RWPE2 (cell line): ENCODE measurements at regions not wholly inside any gene's neighbourhood (a gene's known extent, or its start where the extent isn't known, plus 50 kb on each side); places are given as distances from the start of the nearest gene placed in this dataset.
A peak's percentile ranks its signal among the peaks of the same experiment; 100 is the strongest.

Source experiments
- ATAC-seq: fragments of 200-7000 bp; cut with Tn5 transposase; 3 replicates; pipeline ENCODE4 v1.9.1; 2021; ENCODE audit warnings: low read depth
- DNase-seq: peaks from one replicate; pipeline ENCODE4 v3.0.0-alpha.2; 2020; ENCODE audit warnings: low spot score
- H3K27ac ChIP-seq: fragments of 450-650 bp; 2 replicates; pipeline ENCODE4 v1.5.1; 2017; ENCODE audit warnings: mild to moderate bottlenecking; ENCODE audit not compliant: poor library complexity, severe bottlenecking
- H3K27me3 ChIP-seq: fragments of 250-450 bp; sonication (Bioruptor Pico); 2 replicates; pipeline ENCODE4 v1.5.1; 2021; ENCODE audit warnings: mild to moderate bottlenecking, moderate library complexity; ENCODE audit not compliant: insufficient read depth, poor library complexity, severe bottlenecking
- H3K36me3 ChIP-seq: fragments of 250-450 bp; sonication (Bioruptor Pico); 2 replicates; pipeline ENCODE4 v1.5.1; 2020; ENCODE audit warnings: low read depth, mild to moderate bottlenecking, moderate library complexity
- H3K4me1 ChIP-seq: fragments of 250-450 bp; sonication (Bioruptor Pico); 2 replicates; pipeline ENCODE4 v1.5.1; 2021; ENCODE audit warnings: mild to moderate bottlenecking, moderate library complexity; ENCODE audit not compliant: insufficient read depth, poor library complexity, severe bottlenecking
- H3K4me3 ChIP-seq: fragments of 250-450 bp; sonication (Bioruptor Pico); 2 replicates; pipeline ENCODE4 v1.5.1; 2021; ENCODE audit warnings: mild to moderate bottlenecking, moderate library complexity; ENCODE audit not compliant: severe bottlenecking
- H3K9me3 ChIP-seq: fragments of 250-450 bp; sonication (Bioruptor Pico); 2 replicates; pipeline ENCODE4 v1.5.1; 2021; ENCODE audit warnings: mild to moderate bottlenecking, moderate library complexity; ENCODE audit not compliant: severe bottlenecking
- TF ChIP-seq, protein P1 (sequence below): fragments of 450-650 bp; IDR thresholded peaks from one replicate; pipeline ENCODE4 v1.5.1; 2017; ENCODE audit warnings: mild to moderate bottlenecking, moderate library complexity; ENCODE audit not compliant: poor library complexity, severe bottlenecking

- Histone ChIP-seq H3K4me1 (no peaks in the 10 kb centered on the region), H3K27ac (no peak overlapping the region), H3K9me3 (no peaks in the 10 kb centered on the region), H3K4me3 (no peak overlapping the region), H3K36me3 (no peaks in the 10 kb centered on the region), H3K27me3 (no peaks in the 10 kb centered on the region)
- ATAC-seq (no peak), DNase-seq (no peak)
- TF ChIP-seq, protein P1, sequence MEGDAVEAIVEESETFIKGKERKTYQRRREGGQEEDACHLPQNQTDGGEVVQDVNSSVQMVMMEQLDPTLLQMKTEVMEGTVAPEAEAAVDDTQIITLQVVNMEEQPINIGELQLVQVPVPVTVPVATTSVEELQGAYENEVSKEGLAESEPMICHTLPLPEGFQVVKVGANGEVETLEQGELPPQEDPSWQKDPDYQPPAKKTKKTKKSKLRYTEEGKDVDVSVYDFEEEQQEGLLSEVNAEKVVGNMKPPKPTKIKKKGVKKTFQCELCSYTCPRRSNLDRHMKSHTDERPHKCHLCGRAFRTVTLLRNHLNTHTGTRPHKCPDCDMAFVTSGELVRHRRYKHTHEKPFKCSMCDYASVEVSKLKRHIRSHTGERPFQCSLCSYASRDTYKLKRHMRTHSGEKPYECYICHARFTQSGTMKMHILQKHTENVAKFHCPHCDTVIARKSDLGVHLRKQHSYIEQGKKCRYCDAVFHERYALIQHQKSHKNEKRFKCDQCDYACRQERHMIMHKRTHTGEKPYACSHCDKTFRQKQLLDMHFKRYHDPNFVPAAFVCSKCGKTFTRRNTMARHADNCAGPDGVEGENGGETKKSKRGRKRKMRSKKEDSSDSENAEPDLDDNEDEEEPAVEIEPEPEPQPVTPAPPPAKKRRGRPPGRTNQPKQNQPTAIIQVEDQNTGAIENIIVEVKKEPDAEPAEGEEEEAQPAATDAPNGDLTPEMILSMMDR = no peak
Measured at GRCh38 chr17:12603566-12603965, 62.1 kb upstream of the MYOCD start.

DNA sequence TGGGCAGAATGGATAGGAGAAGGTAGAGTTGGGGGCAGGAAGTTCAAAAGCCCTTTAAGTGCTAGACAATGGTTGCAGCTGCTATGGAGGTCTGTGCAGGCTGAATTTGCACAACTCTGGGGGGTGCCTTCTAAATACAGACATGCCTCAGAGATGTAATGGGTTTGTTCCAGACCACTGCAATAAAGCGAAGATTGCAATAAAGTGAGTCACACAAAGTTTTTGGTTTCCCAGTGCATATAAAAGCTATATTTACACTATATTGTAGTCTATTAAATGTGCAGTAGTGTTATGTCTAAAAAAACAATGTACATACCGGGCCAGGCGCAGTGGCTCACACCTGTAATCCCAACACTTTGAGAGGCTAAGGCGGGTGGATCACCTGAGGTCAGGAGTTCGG lies 60.5 kb upstream of the MYOCD start:
- H3K36me3 ChIP-seq = no peaks in the 10 kb centered on the region
- H3K4me3 ChIP-seq = no peak overlapping the region
- no peak overlapping the region for H3K27ac ChIP-seq
- no peaks in the 10 kb centered on the region for H3K27me3 ChIP-seq
- H3K9me3 ChIP-seq = no peaks in the 10 kb centered on the region
- DNase-seq (no peak), ATAC-seq (peak; percentile 58)
- TF ChIP-seq, protein P1 = no peak
- H3K4me1 ChIP-seq = no peaks in the 10 kb centered on the region

DNA sequence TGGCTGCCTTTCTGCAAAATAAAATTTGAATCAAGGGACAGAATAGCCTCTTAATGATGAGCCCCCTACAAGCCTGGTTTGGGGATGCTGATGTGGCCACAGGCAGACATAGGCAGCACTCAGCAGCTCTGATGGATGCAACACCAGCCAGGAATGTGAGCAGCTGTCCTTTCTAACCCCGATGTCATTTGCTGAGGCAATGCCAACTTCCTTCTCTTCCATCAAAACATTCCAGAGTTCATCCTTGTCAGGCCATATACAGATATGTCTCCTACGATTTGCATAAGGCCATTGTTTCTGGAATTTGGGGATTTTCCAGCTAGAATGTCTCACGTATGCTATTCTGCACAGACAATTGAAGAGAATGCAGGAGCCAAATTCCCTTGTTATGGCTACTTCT lies 52.1 kb upstream of the MYOCD start:
- H3K27me3 ChIP-seq = no peaks in the 10 kb centered on the region
- ATAC-seq (peak; percentile 45; the same call in 1 of the 3 replicates), DNase-seq (no peak)
- H3K4me3 ChIP-seq = no peak overlapping the region
- H3K36me3 ChIP-seq = no peaks in the 10 kb centered on the region
- H3K27ac ChIP-seq = no peak overlapping the region
- no peaks in the 10 kb centered on the region for H3K9me3 ChIP-seq
- H3K4me1 ChIP-seq = peaks cover 2% of the 10 kb centered on the region
- TF ChIP-seq, protein P1 = no peak
